NCI-H146 treated with DMSO at 0.1 percent for 48 hours (cell line): ENCODE measurements at regions not wholly inside any gene's neighbourhood (a gene's known extent, or its start where the extent isn't known, plus 50 kb on each side); places are given as distances from the start of the nearest gene placed in this dataset.

ENCODE experiments used
- DNase-seq: peaks from one replicate; lab custom pipeline; 2025; ENCODE audit not compliant: unreplicated experiment; lab: John Stamatoyannopoulos, UW

DNA sequence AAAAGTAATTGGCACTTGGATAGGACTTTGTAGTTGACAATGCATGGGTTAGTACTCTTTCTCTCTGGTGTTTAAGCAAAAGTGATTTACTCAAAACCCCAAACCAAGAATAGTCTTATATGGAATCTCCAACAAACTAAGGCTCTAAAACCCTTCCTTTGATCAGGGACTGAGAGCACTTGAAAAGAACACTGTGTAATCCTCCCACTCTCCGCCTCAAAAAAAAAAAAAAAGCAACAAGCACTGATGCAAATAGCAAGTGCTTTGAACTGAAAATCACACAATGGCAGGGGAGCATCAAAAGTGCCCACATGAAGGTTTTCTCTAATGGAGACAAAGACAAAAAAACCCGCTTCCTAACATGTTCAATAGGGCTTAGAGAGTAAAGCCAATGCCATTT, 467.9 kb upstream of the AUTS2 start:
- DNase-seq, result no peak

DNA sequence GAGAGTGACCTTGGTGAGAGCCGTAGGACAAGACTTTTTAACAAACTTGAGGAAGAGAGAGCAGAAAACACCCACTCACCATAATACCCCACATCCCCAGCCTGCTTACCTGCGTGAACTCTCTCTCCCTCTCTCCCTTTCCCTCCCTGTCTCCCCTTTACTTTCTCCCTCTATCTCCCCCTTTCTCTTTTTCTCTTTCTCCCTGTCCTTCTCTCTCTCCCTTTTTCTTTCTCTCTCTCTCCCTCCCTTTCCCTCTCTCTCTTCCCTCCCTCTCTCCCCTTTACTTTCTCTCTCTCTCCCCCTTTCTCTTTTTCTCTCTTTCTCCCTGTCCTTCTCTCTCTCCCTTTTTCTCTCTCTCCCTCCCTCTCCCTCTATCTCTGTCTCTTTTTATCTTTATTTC, 464.0 kb upstream of the AUTS2 start:
- DNase-seq, result no peak

DNA sequence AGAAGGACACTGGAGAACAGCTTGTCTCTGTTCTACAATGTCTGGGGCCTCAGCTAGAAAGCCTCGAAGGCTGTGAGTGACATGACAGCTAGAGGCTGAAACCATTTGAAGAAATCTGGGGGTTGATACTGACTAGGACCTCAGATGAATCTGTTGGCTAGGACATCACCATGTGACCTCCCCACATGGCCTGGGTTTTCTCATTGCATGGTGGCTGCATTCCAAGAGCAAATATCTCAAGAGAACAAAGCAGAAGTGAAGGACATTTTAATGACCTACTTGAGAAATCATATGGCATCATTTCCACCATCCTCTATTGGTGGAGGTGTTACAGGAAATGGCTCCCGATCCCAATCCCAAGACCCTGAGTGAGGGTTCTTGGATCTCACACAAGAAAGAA, 450.6 kb upstream of the AUTS2 start:
- DNase-seq, result no peak

DNA sequence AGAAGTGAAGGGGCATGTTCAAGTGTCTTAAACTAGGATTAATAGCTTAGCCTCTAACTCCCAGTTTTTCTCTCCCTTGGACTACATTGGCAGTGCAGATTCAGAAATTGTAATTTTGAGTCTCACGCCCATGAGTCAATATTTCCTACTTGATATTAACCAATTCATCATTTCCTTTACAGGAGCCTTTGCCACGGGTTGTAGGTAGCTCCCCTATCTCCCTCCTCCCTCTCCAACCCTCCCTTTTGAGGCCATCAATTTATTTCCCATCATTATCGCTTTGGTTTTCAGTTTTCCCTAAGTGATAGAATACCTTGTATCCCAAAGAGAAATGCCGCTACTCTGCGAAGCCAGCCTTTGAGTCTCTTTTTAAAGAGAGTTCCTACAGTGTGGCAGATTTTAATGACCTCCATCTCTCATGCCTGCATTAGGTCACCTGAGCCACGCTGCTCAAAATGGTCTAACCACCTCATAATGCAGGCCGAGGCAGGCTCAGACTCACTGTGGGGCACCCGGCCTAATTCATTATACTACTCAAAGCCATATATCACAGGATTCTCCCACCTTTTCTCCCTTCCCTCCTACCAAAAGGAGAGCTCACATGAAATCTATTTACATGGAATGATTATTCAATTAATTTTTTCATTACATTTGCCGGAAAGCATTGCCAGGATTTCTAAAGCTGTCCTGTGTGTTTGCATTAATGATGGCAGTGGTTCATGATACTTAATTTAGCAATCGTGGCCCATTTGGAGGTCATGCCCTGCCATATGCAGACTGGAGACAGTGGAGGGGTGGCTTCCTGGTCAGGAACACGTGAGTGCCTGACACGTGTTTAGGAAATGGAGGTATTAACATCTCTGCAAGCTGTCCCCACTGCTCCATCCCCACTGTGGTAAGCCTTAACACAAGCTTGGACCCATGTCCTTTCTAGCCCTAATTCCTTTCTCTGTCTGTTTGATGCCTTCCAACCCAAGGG, 448.2 kb upstream of the AUTS2 start:
- no peak for DNase-seq

DNA sequence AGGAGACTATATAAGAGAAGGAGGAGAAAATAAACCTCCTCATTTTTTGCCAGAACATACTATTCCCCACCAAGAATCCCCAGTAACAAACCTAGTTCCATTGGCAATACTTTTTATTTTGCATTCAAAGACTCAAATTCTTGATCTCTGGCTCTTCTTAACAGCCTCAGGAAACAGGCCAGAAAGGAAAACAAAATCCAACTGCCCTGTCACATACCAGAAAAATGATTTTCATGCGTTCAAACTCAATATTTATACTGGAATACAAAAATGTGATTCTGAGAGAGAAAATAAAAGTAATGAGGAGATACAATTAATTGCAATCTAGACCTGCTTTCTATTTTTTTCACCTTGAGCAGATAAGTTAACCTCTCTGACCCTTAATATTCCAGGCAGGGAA, 435.9 kb upstream of the AUTS2 start:
- DNase-seq, result no peak

DNA sequence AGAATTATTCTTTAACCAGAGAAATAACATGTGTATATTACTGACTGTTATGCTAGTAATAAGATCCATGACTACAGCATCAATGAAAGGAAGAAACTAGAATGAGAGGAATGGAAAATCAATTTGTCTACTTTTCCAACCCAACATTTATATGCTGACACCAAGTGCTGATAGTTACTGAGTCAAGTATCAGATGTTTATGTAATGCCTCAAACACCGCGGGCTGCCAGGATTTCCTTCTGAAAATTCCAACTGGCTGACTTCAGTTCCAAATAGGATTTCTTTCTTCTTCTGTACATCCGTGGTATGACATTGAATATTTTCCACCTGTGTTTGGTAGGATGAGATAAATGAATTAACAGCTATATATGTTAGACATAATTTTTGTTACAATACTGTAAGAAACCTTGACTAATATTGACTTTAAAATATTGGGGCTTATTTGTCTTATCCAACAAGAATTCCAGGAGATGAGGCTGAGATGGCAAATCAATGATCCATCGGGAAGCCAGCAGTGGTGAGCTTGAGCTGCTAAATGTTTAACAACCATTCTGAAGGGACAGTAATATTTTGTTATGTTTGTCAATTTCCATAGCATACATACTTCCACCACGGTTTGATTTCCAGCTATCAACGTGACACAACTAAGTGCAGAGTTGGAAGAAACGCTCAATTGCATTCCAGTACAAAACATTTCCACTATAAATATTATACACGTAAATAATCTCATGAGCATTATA, 435.2 kb upstream of the AUTS2 start:
- no peak for DNase-seq

DNA sequence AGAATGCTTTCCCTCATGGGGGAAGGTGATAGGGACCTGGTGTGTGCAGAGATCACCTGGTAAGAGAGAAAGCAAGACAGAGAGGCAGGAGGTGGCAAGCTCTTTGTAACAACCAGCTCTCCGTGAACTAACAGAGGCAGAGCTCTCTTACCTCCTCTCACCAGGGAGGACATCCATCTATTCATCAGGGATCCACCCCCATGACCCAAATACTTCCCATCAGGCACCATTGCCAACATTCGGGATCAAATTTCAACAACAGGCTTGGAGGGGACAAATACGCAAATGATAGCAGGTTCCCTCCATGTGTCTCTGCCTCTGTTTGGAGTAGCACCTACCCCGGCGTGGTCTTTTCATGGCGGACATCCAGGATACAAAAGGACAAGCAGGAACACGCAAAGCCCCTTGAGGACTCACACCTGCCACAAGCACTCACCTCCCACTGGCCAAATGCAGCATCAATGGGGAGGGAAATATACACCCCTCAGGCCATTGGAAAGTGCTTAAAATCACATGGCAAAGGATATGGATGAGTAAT, 431.2 kb upstream of the AUTS2 start:
- peak; percentile 96 for DNase-seq

DNA sequence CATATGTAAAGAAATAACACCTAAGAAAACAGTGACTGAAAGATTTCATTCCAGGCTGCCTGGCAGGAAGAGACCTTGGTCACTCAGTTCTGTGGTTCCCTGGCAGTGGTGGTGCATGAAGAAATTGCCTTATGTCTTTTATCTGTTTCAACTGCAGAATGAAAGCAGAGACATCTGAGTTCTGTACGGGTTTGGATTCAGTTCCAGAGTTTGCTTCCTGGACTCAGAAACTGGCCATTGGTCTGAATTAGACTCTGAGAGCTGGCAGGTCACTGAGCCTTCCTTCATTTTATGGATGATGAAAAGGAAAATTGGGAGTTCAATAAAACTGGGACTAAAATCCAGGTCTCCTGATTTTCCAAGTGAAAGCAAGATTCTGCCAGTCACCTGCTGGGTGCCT, 428.9 kb upstream of the AUTS2 start:
- no peak for DNase-seq

DNA sequence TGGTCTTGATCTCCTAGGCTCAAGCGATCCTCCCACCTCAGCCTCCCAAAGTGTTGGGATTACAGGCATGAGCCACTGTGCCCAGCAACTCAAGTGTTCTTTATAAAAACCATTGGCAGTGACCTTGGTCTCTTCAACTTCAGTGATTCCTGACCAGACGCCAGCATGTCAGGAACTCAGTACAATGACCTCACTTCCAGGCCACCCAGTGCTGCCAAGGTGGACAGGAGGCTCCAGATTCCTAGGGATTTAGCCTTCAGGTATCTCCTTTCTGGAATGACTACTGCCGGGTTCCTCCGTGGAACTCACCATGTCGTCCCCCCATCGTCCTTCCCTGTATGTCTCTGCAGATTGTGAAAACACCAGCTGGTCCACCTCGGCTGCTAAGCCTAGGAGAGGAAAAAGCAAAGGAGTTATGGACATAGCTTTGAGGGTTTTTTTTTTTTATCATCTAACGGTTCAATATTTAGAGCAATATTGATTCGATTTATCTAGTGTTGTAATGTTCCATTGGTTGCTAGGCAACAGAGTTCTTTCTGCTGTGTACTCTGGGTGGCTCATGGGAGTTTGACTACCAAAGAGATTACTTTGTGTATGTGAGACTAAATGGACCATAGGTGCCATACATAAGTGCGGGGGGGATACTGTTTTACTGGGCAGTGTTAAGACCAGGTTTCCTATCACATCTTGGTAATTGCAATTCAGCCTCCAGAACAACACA, 425.8 kb upstream of the AUTS2 start:
- no peak for DNase-seq

DNA sequence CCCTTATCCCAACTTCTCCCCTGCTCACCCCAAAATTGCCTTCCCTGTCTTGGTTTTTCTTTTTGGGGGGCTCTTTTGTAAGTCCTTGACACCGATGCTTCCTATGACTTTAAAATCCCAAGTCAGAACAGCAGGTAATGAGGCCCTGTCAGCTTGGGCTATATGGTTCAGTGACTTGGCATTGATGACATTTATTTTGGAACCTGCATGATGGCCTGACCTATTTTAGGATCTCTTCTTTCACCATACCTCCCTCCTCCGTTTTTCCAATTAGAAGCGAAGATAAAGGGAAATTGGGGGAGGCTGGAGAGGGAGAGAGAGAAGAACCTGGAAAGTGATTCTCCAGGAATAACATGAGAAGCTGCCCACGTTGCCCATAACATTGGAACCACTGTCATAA, 424.9 kb upstream of the AUTS2 start:
- DNase-seq, result no peak

DNA sequence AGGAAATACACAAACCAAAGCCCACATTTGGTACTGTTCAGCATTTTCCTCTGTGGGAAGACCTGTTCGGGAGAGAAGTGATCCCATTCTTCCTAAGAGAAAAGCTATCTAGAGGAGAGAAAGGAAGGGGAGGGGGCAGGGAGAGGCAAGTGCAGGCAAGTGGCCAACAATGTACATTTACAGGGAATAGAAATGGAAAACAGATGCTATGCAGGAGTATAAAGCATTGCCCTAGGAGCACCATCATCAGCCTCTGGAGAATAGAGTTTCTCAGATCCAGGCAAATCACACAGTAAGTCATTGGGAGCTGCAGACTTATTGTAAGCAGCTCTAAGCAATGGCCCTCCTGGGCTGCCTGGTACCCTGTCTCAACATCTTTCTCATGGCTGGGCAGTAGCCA, 424.4 kb upstream of the AUTS2 start:
- DNase-seq, result no peak

DNA sequence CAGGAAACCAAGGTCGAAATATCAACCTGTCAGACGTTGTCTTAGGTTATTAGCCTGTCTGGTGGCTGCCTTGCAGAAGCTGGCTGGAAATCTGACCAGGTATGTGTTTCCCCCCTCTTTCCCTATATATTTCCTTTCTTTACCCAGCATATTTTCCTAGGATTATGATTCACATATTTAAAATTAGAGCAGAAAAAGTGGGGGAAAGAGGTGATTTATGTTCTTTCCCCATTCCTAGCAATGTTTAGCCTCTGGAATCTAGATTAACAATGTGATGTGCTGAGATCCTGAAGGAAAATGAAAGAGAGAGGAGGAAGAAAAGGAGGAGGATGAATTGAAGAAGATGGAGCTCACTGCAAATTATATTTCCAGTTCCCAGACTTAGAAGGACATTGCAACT, 421.4 kb upstream of the AUTS2 start:
- no peak for DNase-seq

DNA sequence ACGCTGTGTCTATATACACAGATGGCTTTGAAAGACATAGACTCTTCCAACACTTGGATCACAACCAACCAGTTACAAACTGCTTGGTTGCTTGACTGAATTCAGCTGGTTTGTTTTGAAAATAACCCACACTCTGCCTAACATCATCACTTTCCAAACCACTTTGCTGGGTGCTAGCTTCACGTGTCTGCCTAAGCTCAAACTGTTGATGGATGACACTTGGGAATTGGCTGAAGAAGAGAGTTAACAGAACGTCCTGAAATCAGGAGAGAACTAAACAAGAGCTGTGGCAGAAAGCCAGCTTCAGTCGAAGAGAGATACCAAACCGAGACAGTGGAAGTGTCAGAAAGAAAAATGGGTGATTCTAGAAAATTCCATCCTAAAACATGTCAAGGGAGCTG, 420.8 kb upstream of the AUTS2 start:
- DNase-seq, result no peak

DNA sequence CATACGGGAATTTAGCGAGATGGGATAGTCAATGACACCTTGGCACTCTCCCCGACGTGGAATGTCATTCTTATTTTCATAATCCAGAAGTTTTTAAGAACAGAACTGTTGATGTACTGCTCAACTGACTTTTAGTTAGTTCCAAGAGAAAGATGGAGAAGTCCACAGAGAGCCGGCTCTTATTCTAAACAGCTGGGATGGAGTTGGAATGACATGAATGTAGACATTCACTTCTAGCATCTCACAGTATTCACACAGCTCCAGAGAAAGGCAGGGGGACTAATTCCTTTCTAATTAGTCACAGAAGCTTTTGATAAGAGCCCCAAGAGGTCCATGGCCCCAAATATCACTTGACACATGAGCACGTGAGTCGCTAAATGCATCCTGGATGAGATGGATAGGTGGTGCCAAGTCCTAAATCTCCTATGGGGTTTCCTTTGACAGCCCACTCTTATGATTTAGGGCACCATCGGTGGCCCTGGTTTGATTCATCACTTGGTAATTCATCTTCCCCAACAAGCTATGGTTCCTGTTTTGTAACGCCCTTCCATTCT, 420.3 kb upstream of the AUTS2 start:
- no peak for DNase-seq

DNA sequence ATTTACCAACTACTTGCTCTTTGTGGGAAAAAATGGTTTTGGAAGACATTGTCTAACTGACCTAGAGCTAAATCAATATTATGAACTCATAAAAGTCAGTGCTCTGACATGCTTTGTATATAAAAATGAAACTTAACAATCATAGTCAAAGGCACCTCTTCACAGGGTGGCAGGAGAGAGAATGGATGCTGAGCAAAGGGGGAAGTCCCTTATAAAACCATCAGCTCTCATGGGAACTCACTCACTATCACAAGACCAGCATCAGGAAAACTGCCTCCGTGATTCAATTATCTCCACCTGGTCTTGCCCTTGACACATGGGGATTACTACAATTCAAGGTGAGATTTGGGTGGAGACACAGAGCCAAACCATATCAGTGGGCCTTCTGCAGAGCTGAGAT, 417.6 kb upstream of the AUTS2 start:
- DNase-seq, result no peak

DNA sequence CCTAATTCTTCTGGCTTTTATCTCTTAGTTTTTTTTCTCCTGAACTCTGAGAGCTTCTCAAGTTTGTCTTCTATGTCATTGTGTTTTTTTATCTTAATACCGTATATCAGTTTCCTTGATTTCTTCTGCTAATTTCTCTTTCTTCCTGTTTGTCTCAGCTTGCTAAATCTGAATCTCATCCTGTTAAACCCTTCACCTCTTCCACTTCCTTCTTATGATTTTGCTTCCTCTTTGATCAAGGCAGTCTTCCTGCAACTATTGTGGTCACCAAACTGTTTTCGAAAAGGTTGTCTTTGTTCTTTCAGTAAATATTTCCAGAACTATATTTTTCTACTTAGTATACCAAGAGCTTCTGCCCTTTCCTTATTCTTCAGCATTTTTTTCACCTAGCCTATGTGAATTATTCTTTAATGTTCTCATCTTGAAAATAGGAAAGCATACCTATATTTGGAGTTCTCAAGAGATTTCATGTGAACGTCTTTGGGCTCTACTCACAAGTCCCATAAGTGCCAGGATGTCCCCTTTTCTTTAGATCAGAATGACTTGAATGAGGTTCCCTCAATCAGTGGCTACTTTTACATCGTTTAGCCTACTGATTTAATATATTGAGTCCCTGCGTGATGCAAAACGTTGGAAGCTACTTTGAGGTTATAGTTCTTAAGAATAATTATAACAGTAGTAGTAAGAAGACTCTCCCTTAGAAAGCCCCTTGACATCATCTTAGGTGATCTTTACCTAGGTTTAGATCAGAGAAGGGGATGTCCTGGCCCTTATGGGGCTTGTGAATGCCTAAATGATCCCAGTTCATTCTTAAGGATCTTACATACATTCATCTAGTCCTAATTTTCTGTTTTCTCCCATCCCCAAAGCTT, 415.4 kb upstream of the AUTS2 start:
- no peak for DNase-seq

DNA sequence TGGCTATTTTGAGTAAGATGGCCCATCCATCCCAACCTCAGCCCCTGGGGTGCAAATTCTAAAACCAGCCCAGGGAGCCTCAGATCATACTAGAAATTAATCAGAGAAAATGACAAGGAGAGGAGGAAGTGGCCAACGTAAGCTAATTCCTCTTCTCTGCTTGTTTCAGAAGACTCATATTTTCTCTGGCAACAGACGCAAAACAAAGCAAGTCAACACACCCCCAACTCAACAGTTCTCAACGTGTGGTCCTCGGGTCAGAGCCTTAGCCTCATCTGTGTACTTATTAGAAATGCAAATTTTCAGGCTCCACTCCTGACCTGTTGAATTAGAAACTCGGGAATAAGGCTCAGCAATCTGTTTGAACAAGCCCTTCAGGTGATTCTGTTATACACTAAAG, 413.9 kb upstream of the AUTS2 start:
- DNase-seq, result no peak

DNA sequence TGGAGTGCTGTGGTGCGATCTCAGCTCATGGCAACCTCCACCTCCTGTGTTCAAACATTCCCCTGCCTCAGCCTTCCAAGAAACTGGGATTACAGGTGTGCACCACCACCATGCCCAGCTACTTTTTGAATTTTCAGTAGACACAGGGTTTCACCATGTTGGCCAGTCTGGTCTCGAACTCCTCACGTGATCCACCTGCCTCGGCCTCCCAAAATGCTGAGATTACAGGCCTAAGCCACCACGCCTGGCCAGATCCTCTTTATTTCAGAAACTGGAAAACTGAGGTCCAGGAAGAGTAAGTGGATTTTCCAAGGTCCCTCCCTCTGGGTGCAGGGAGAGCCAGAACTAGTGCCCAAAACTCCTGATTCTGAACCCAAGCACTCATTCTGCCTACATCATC, 413.1 kb upstream of the AUTS2 start:
- no peak for DNase-seq

DNA sequence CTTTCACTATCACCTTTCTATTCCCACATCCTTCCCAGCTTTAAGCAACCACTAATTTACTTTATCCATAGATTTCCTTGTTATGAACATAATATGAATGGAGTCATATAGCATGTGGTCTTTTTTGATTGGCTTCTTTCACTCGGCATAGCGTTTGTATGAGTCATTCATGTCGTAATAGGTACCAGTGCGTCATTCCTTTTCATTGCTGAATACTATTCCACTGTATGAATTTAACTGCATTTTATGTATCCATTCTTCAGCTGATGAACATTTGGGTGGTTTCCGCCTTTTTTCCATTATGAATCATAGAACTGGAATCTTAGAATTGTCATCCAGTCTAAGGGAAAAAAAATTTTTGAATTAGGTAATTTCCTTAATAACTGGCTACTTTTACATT, 411.3 kb upstream of the AUTS2 start:
- no peak for DNase-seq

DNA sequence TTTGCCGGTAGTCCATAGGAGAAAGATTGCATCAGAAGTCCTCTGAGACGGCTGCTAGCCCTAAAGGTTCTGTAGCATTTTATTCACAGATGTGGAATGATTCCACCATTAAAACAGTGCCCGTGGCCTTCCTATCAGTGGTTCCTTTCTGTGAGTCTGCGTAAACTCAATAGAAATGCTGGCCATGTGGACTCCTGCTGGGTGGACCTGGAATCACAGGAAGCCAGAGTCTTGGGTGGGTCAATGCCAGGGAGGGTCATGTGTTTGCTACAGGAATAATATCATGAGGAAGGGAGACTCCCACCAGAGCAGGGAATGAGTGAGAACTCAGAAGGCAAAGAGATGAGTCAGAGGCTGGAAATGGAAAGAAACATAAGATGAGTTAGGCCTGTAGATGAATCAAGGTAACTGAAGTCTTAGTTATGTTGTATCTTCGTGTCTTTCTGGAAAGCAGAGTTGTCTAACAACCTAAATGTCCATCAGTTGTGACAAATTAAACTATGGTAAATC, 410.4 kb upstream of the AUTS2 start:
- no peak for DNase-seq
